Activated T-helper 1 cell treated with Interleukin-2 at 50 U/mL for 16 hours (primary cell): ENCODE measurements at regions not wholly inside any gene's neighbourhood (a gene's known extent, or its start where the extent isn't known, plus 50 kb on each side); places are given as distances from the start of the nearest gene placed in this dataset.
"Not testable (repeated sequence)": the region's sequence is repeated elsewhere in the genome, so short reads cannot be mapped to it uniquely, and the experiment has no call there.

Experiments used
- DNase-seq: peaks from one replicate; pipeline ENCODE4 v3.0.0-alpha.2; 2020; ENCODE audit warnings: low read depth

- no peak for DNase-seq
These were observed 208.5 kb downstream of the FGF9 start for GRCh38 chr13:21879263-21879914.

GRCh38 chr13:21882766-21883165, 211.9 kb downstream of the FGF9 start:
- DNase-seq, result no peak

DNA sequence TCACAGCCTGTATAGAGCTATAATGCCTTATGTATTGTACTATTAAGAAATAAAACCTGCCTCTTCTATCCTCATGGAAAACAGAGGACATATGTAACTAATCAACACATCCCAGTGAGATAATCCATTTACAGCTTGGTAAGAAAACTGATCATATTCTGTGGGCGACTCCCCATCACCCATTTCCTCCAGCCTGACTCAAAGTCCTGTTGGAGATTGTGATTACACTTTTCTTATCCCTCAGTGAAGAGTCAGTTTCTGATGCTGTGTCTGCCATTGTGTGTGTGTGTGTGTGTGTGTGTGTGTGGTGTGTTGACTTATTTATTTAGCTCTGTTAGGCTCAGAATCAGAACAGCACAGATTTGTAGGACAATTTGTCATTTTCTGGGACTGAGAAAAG, 212.8 kb downstream of the FGF9 start:
- DNase-seq, result no peak

- DNase-seq, result no peak
These were observed 213.5 kb downstream of the FGF9 start for GRCh38 chr13:21884299-21884909.

DNA sequence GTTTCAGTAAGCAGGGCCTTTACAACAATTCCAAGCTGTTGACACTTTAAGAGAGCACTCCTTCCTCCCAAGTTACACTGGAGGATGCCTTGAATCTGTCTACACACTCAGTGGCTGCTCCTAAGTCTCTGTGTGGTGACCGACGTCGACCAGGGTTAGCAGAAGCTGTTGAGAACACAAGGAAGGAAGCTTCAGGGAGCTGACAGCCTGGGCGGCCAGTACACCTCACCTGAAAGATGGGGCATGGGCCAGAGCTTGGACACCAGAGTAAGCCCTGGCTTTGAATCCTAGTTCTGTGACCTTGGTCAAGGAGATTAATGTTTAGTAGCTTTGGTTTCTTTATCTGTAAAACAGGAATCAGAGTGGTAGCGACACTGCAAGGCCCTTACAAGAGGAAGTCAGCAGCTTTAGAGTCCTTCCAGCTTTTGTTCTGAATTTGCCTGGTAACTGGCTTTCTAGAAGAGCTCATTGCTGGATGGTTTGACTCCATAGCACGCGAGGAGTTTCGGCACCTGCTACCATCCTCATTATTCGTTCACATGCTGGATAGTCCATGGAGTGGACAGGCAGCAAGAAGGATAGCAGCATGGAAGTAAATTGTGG, 214.2 kb downstream of the FGF9 start:
- no peak for DNase-seq

- DNase-seq, result no peak
These were observed 214.9 kb downstream of the FGF9 start for GRCh38 chr13:21885714-21886224.

DNA sequence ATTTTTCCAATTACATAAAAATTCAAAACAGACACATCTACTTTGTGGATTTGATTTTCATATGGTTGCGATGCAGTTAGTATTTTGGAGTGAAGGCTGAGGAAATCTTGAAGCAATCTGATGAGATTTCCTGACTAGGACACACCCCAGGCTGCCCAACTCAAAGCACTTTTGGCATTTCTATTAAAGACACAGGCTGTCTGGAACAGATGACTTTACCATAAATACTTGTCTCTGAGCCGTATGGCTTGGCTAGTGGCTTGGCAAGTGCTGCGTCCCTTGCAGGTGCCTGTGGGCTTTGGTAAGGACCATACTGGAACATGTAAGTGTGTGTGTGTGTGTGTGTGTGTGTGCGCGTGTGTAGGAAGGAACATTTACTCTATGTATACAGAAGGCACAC, 218.8 kb downstream of the FGF9 start:
- no peak for DNase-seq

DNA sequence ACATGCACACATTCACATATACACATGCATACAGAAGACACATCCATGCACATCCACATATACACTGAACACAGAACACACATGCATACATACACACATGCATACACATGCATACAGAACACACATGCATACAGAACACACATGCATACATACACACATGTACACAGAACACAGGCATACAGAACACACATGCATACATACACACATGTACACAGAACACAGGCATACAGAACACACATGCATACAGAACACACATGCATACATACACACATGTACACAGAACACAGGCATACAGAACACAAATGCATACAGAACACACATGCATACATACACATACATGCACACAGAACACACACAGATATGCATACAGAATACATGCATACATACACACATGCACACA, 219.3 kb downstream of the FGF9 start:
- DNase-seq, result not testable (repeated sequence)

DNA sequence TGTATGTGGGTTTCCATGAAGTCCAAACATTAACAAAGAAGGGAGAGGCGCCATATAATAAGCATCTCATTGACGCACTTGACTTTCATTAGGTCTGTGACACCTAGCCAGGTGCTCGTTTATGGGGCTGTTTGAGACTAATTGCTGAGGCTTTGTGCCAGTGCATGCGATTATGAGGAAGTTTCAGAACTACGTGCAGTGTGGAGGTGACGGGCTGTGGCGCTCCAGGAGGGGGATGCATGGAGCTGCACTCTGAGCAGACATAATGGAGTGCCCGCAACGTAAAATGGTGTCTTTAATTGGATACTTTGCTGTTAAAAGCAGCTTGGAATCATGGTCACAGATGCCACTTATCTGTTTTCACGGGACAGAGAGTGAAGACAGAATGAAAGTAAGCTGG, 223.2 kb downstream of the FGF9 start:
- DNase-seq, result no peak

GRCh38 chr13:21894703-21895699, 224.1 kb downstream of the FGF9 start:
- DNase-seq, result no peak

DNA sequence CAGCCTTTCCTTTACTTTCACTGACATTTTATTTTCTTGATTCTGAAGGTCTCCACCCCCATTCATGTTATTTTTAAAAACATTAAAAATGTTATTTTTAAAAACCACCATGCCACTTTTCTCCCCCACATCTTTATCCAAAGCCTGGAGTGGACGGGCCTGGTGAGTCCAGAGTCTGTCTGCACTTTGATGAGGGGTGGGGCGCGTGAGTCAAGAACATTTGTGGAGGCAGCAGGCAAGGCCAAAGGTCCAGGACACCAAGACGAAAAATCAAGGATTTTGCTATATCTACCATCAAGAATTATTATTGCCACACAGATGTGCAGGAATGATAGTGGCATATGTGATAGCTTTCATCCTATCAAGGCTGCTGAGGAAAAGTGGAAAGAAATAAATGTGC, 224.9 kb downstream of the FGF9 start:
- no peak for DNase-seq

- DNase-seq, result no peak
These were observed 226.3 kb downstream of the FGF9 start for GRCh38 chr13:21897161-21897560.

DNA sequence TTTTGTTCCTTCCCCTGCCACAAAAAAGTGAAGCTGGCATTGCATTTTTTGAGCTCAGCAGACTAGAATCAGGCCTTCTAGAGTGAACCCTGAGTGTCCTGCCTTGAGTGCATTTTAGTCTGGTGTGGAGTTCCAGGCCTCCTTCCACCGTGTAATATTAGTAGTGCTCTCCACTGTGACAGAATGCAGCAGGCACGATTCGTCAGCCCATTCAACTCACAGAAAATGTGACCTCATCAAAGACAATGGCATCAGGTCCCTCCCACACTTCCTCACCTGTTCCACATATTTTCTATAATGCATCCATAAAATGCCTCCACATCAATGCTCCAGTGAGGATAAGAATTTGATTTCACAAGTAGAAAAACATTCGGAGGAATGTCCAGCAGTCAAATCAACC, 227.6 kb downstream of the FGF9 start:
- no peak for DNase-seq

DNA sequence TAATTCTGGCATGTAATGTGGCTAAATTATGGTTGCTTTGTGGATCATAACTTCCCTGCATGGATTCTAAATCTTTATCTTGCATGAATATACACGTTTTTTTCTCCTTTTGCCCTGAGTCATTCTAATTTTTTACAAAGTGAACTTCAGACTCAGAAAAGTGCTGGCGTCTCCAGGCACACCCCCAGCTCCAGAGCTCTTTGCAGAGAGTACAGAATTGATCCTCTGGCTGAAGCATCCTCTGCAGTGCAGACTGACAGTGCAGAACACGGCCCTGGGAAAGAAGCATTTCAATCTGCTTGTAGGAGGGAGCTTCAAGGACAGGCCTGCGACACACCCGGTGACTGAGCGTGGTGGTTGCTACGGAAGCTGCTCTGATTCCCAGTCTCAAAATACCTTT, 228.1 kb downstream of the FGF9 start:
- no peak for DNase-seq

GRCh38 chr13:21901336-21901735, 230.5 kb downstream of the FGF9 start:
- DNase-seq, result no peak

DNA sequence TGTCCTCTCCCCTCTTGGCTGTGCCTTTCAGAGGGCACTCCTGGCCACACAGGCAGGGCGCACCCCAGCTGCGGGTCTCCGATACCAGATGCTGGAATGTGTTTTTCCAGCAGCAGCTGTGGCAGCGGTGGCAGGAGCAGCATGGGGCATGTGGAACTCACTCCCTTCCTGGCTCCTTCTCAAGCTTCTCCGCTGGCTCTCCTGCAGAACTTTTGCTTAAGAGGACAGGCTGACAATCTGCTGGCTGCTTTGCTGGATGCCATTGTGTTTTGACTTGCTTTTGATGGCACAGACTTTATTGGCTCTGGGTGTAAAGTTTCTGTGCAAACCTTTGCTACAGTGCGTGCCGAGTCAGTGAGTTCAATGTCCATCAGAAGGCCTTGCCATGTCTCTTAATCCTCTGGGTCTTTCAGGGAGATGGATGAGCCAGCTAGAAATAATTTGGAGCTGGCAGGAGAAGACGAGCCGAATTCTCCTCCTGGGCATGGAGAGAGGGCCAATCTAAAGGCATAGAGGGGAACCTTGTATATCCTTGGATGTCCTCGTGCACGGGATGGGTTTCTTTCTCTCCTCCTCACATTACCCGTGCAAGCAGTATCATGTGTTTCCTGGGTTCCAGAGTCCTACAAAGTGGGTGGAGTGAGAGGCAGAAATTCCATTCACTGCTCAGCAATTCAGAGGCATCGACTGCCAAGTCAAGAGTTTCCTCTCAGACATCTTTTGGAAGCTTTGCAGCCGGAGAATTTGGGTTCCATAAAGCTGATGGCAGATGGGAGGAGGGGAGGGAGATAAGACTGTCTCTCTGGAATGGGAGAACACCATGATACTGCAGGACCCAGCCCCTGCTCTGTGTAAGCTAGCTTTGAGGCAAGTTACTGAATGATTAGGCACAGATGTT, 231.2 kb downstream of the FGF9 start:
- DNase-seq, result no peak

GRCh38 chr13:21902709-21903098, 231.8 kb downstream of the FGF9 start:
- DNase-seq, result no peak

DNA sequence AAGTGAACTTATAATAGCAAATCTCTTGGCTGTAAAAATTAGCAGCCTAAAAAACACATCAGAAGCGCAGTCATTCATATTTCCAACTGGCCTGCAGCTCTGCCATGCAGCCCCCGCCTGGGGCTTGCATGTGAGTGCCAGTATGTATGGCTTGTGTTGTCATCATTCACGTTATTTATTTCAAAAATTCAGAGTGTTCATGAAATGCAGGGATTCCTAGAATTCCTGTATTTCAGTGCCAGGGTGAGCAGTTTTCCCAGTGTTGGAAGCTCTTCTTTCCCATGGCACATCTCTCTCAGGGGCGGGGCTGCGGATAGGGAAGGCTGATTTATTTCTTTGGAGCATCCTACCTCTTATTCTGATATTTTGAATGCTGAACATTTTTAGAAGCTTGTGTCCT, 234.6 kb downstream of the FGF9 start:
- no peak for DNase-seq

DNA sequence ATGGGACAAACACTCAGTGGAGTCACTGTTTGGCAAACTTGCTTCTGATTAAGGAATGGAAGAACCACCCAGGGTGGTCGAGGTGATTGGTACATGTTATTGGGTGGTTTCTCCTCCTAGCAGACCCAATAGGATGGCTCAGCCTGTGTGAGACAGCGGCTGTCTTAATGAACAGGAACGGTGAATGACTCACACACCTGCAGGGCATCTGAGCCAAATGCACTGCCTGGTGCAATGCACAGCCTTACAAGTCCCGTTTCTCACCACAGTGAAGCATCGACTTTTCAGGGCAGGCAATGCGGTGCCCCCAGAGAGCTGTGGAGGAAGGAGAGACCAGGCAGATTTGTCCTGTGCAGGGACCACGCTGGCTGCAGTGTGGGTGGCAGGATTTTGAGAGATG, 238.5 kb downstream of the FGF9 start:
- no peak for DNase-seq

DNA sequence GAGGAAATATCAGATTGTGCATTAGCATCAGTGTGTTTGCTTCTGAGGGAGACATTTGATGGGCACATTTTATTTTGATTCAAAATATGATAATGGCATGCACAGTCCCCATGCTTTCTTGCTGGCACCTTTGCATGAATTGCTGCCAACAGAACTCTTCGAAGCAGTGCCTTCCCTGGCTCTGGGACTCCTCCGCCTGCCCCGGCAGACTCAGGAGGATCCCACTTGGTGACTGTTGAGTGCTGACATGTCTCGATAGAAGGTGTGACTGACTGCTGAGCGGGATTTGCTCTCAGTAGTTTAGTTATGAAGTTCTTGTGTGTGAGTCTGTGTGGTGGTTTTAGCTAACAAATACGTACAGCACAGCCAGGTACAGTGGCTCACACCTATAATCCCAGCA, 239.7 kb downstream of the FGF9 start:
- DNase-seq, result no peak

GRCh38 chr13:21911646-21912298, 240.9 kb downstream of the FGF9 start:
- DNase-seq, result no peak
